Chondrocyte (in vitro differentiated cells): ENCODE measurements at regions not wholly inside any gene's neighbourhood (a gene's known extent, or its start where the extent isn't known, plus 50 kb on each side); places are given as distances from the start of the nearest gene placed in this dataset.

Experiments
- DNase-seq: peaks from one replicate; pipeline ENCODE4 v3.0.0; 2021; ENCODE audit warnings: mixed read lengths, low spot score
- H3K27ac Mint-ChIP-seq: one replicate; pipeline ENCODE4 v1.8.0; 2021; ENCODE audit warnings: mild to moderate bottlenecking, moderate library complexity, mixed read lengths; ENCODE audit not compliant: unreplicated experiment
- H3K27me3 Mint-ChIP-seq: 2 replicates; pipeline ENCODE4 v1.8.0; 2021; ENCODE audit warnings: low read depth, mixed read lengths
- H3K36me3 Mint-ChIP-seq: 2 replicates; pipeline ENCODE4 v1.8.0; 2021; ENCODE audit warnings: low read depth, mixed read lengths
- H3K4me1 Mint-ChIP-seq: 2 replicates; pipeline ENCODE4 v1.8.0; 2021; ENCODE audit warnings: low read depth, mild to moderate bottlenecking, mixed read lengths
- H3K4me3 Mint-ChIP-seq: one replicate; pipeline ENCODE4 v1.8.0; 2021; ENCODE audit warnings: mild to moderate bottlenecking, moderate library complexity, mixed read lengths; ENCODE audit not compliant: unreplicated experiment
- H3K9me3 Mint-ChIP-seq: 2 replicates; pipeline ENCODE4 v1.8.0; 2021; ENCODE audit warnings: low read depth, mixed read lengths
- TF ChIP-seq, protein P1 (sequence below): fragments of 200-600 bp; sonication (generic); IDR thresholded peaks from 2 replicates; pipeline ENCODE4 v1.5.0; 2021; ENCODE audit warnings: antibody characterized with exemption, mild to moderate bottlenecking, moderate library complexity

DNA sequence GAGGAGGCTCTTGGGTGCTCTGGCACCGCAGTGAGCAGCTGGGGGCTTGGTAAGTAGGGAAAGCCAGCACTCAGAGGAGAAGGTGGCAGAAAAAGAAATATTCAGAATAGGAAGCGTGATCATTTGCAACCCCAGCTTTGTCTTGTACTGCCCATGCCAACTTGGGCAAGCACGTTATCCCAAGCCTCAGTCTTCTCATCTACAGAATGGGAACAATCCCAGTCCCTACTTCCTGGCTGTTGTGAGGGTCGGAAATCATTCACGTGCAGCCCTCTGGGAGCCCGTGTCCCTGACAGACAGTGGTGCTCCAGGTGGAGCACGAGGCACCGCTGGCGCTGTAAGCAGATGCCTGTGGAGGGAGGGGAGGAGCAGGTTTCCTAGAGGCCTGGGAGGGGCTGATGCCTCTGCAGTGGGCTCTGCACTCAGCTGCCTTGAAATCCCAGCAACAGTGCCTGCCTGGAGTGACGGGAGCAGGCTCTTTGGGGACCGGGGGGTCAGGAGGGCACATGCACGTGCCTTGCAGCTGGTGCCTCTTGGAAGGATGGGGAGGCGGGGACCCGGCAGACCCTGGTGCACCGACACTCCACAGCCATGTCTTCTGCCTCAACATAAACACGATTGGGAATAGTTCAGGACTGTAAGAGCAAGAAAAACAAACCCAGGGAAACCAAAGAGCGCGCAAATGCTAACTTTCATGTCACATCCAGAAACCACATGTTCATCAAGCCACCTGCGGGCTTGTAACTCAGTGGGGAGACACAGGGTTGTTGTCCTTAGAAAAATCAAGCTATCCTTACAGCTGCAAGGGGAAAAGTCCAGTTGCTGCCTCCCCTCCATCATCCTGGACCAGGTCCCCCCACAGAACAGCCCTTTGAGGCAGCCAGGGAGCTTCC is 86.5 kb upstream of the DIO3 start:
- Mint-ChIP-seq H3K9me3 (no peaks in the 10 kb centered on the region), H3K4me1 (peaks cover 6% of the 10 kb centered on the region), H3K4me3 (no peak overlapping the region), H3K27me3 (peaks cover 17% of the 10 kb centered on the region), H3K36me3 (no peaks in the 10 kb centered on the region), H3K27ac (peak overlapping the region; percentile 49)
- TF ChIP-seq, protein P1, sequence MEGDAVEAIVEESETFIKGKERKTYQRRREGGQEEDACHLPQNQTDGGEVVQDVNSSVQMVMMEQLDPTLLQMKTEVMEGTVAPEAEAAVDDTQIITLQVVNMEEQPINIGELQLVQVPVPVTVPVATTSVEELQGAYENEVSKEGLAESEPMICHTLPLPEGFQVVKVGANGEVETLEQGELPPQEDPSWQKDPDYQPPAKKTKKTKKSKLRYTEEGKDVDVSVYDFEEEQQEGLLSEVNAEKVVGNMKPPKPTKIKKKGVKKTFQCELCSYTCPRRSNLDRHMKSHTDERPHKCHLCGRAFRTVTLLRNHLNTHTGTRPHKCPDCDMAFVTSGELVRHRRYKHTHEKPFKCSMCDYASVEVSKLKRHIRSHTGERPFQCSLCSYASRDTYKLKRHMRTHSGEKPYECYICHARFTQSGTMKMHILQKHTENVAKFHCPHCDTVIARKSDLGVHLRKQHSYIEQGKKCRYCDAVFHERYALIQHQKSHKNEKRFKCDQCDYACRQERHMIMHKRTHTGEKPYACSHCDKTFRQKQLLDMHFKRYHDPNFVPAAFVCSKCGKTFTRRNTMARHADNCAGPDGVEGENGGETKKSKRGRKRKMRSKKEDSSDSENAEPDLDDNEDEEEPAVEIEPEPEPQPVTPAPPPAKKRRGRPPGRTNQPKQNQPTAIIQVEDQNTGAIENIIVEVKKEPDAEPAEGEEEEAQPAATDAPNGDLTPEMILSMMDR, result no peak
- DNase-seq, result no peak

DNA sequence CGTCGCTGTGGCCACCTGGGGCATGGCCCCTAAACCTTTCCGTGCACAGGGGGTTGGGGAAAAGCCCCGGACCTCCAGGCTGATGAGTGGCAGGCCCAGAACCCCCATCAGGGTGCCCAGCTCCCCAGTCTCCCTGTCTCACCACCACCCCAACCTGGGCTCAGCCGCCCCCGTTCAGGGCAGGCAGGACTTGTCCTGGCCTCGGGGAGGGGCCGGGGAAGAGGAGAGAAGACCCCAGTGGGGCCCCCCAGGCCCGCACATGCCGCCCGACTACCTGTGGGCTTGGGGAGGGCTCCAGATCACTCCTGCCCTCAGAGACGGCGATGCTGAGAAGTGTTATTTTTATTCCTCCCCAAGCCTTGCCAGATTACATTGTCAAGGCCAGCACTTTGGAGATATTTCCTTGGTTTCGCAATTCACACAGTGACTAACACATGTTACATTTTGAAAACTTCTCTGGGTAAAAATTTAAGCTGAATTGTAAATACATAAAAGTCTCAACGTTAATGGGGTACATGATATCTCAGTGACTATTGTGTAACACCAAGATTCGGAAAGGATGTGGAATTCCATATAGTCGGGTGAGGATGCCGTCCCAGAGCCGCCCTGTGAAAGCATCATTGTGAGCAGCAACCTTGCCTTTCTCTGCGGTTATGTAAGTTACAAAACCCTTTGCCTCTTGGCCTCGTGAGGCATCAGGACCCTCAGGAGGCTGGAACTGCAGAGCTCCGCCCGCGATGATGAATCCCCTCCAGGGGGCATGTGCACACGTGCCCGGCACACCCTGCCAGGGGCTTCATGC is 85.6 kb upstream of the DIO3 start:
- Mint-ChIP-seq H3K4me1 (peaks cover 6% of the 10 kb centered on the region), H3K36me3 (no peaks in the 10 kb centered on the region), H3K27ac (no peak overlapping the region), H3K27me3 (peaks cover 17% of the 10 kb centered on the region), H3K9me3 (no peaks in the 10 kb centered on the region), H3K4me3 (no peak overlapping the region)
- TF ChIP-seq, protein P1, result no peak
- peak; percentile 90 for DNase-seq

DNA sequence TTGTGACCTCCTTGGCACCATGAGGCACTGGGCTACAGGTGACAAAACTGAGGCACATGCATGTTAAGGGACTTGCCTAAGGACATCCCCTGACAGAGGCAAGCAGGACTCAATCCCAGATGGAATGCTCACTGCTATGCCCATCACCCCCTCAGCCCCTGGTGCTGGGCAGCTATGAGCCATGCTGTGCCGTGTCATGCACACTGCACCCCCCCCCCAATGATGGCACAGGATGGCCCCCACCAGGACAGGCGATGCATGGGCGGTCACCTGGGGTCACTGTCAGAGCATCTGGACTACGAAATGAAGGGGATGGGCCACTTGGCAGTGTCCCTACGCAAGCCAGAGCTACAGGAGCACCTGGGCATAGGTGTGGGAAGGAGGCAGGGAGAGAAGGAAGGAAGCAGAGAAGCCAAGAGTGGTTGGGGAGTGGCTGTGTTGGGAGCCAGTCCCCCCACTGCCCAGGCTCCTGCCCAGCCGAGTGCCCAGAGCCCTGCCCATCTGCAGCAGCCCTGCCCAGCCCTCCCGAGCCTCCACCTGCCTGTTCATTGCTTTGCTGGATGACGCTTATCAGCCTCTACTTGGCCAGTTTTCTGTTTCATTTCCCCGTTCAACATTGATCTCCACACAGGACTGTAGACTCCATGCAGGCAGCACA is 84.9 kb upstream of the DIO3 start:
- no peak for DNase-seq
- no peak overlapping the region for H3K4me3 Mint-ChIP-seq
- H3K36me3 Mint-ChIP-seq, result no peaks in the 10 kb centered on the region
- H3K27me3 Mint-ChIP-seq, result peaks cover 22% of the 10 kb centered on the region
- H3K27ac Mint-ChIP-seq, result no peak overlapping the region
- peaks cover 6% of the 10 kb centered on the region for H3K4me1 Mint-ChIP-seq
- TF ChIP-seq, protein P1, result no peak
- H3K9me3 Mint-ChIP-seq, result no peaks in the 10 kb centered on the region

DNA sequence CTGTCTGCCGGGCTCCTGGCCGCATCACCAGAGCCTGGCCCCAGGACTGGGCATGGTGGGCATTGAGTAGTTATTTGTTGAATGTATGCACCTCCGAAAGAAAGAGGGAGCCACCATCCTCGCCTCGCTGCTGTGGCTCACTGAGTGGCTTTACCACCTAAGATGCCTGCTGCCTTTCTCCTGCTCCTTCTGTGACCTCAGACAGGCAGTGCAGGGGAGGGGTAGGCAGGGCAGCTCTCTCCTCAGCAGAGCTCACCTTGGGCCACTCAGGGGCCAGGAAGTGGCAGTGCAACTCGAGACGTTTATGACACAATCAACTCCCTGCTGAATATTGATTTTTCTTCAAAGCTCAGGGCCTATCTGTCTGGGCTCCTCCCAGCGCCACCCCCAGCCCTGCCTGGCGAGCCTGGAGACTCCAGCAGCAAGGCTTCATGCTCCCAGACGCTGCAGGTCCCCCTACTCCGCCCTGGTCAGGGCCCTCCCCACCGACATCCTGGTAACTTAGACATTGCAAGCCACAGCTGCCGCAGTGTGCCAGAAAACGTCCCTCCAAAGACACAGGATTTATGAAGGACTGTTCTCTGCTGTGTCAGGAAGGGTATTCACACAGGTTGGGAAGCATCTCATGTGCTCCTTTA is 84.3 kb upstream of the DIO3 start:
- no peaks in the 10 kb centered on the region for H3K9me3 Mint-ChIP-seq
- TF ChIP-seq, protein P1, result no peak
- no peak overlapping the region for H3K27ac Mint-ChIP-seq
- H3K27me3 Mint-ChIP-seq, result peaks cover 20% of the 10 kb centered on the region
- H3K4me1 Mint-ChIP-seq, result peaks cover 6% of the 10 kb centered on the region
- no peak overlapping the region for H3K4me3 Mint-ChIP-seq
- no peak for DNase-seq
- H3K36me3 Mint-ChIP-seq, result no peaks in the 10 kb centered on the region

DNA sequence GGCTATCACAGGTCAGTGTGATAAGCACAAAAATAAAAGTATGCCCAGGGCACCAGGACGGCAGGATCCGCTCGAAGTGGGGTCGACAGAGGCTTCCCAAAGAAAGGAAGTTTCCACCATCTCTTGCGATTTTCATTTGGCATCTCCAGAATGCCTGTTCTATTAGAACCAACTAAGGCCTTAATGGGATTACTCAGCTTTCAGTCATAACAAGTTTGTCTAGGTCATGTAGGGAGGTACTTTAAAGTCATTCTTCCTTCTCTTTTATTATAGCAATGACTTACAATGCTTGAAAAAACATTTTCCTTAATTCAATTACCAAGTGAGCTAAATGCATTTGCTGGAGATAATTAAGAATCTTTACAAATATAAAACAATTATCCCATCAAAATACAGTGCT is 83.6 kb upstream of the DIO3 start:
- TF ChIP-seq, protein P1, result no peak
- no peak for DNase-seq
- Mint-ChIP-seq H3K4me1 (peaks cover 6% of the 10 kb centered on the region), H3K27ac (no peak overlapping the region), H3K36me3 (no peaks in the 10 kb centered on the region), H3K4me3 (no peak overlapping the region), H3K9me3 (no peaks in the 10 kb centered on the region), H3K27me3 (peaks cover 21% of the 10 kb centered on the region)
